ENCODE measurements at regions not wholly inside any gene's neighbourhood (a gene's known extent, or its start where the extent isn't known, plus 50 kb on each side); places are given as distances from the start of the nearest gene placed in this dataset.

DNA sequence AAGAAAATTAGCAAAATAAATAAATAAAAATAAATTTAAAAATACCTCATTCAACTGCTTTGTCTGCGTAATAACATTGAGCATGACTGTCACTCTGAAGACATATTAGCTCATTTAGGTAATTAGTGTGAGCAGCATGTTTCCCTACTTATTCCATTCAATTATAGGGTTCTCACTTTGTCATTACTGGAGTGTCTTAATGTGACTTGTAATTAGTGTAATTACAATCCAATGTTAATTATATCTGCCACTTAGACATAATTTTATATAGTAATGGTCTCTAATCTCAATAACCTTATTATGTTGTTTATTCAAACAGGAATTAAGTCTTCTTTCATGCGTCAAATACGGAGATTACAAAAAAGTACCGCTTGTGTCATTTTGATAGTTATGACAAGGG lies 893.9 kb upstream of the ACVR2A start:
- H3K36me3 ChIP-seq (ENCODE audit: control insufficient read depth in 2 of 2, insufficient read depth in 1 of 2, low read length in 2 of 2): no peaks in the 10 kb centered on the region
- TF ChIP-seq MEIS1 (CRISPR knock-in tag; IDR thresholded peaks at IDR 0.05; ENCODE audit: borderline replicate concordance): no peak
- TF ChIP-seq ZNF248 (tag by site-specific recombination; IDR thresholded peaks at IDR 0.05): no peak
- TF ChIP-seq GFI1B (tag by site-specific recombination; IDR thresholded peaks at IDR 0.05): no peak
- TF ChIP-seq ZNF391 (tag by site-specific recombination; IDR thresholded peaks at IDR 0.05; ENCODE audit: borderline replicate concordance, low read depth): no peak
- TF ChIP-seq, protein P1, sequence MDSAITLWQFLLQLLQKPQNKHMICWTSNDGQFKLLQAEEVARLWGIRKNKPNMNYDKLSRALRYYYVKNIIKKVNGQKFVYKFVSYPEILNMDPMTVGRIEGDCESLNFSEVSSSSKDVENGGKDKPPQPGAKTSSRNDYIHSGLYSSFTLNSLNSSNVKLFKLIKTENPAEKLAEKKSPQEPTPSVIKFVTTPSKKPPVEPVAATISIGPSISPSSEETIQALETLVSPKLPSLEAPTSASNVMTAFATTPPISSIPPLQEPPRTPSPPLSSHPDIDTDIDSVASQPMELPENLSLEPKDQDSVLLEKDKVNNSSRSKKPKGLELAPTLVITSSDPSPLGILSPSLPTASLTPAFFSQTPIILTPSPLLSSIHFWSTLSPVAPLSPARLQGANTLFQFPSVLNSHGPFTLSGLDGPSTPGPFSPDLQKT (IDR thresholded peaks at IDR 0.05; ENCODE audit: borderline replicate concordance, low read depth, low read length): no peak
- TF ChIP-seq, protein P2, sequence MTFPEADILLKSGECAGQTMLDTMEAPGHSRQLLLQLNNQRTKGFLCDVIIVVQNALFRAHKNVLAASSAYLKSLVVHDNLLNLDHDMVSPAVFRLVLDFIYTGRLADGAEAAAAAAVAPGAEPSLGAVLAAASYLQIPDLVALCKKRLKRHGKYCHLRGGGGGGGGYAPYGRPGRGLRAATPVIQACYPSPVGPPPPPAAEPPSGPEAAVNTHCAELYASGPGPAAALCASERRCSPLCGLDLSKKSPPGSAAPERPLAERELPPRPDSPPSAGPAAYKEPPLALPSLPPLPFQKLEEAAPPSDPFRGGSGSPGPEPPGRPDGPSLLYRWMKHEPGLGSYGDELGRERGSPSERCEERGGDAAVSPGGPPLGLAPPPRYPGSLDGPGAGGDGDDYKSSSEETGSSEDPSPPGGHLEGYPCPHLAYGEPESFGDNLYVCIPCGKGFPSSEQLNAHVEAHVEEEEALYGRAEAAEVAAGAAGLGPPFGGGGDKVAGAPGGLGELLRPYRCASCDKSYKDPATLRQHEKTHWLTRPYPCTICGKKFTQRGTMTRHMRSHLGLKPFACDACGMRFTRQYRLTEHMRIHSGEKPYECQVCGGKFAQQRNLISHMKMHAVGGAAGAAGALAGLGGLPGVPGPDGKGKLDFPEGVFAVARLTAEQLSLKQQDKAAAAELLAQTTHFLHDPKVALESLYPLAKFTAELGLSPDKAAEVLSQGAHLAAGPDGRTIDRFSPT (tag by site-specific recombination; IDR thresholded peaks at IDR 0.05): no peak
- TF ChIP-seq GLI2 (tag by site-specific recombination; IDR thresholded peaks at IDR 0.05; ENCODE audit: borderline replicate concordance, low read depth): no peak
- no peak for TF ChIP-seq ZNF654 (tag by site-specific recombination; IDR thresholded peaks at IDR 0.05; ENCODE audit: low read depth)
- no peak for TF ChIP-seq OVOL3 (tag by site-specific recombination; IDR thresholded peaks at IDR 0.05)
- no peak for TF ChIP-seq ZNF16 (tag by site-specific recombination; IDR thresholded peaks at IDR 0.05; ENCODE audit: low read depth)
- TF ChIP-seq FEZF1 (tag by site-specific recombination; IDR thresholded peaks at IDR 0.05): no peak
- TF ChIP-seq ZNF350 (tag by site-specific recombination; IDR thresholded peaks at IDR 0.05): no peak
- no peak for TF ChIP-seq GLIS1 (tag by site-specific recombination; IDR thresholded peaks at IDR 0.05)
- TF ChIP-seq, protein P3, sequence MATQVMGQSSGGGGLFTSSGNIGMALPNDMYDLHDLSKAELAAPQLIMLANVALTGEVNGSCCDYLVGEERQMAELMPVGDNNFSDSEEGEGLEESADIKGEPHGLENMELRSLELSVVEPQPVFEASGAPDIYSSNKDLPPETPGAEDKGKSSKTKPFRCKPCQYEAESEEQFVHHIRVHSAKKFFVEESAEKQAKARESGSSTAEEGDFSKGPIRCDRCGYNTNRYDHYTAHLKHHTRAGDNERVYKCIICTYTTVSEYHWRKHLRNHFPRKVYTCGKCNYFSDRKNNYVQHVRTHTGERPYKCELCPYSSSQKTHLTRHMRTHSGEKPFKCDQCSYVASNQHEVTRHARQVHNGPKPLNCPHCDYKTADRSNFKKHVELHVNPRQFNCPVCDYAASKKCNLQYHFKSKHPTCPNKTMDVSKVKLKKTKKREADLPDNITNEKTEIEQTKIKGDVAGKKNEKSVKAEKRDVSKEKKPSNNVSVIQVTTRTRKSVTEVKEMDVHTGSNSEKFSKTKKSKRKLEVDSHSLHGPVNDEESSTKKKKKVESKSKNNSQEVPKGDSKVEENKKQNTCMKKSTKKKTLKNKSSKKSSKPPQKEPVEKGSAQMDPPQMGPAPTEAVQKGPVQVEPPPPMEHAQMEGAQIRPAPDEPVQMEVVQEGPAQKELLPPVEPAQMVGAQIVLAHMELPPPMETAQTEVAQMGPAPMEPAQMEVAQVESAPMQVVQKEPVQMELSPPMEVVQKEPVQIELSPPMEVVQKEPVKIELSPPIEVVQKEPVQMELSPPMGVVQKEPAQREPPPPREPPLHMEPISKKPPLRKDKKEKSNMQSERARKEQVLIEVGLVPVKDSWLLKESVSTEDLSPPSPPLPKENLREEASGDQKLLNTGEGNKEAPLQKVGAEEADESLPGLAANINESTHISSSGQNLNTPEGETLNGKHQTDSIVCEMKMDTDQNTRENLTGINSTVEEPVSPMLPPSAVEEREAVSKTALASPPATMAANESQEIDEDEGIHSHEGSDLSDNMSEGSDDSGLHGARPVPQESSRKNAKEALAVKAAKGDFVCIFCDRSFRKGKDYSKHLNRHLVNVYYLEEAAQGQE (tag by site-specific recombination; IDR thresholded peaks at IDR 0.05): no peak
- no peak for TF ChIP-seq ZNF2 (tag by site-specific recombination; IDR thresholded peaks at IDR 0.05)
- no peak overlapping the region for H3K4me3 ChIP-seq (ENCODE audit: low read depth, low read length)
- ChIA-PET CTCF (no interaction called here), POLR2A (no interaction called here)
- H3K4me1 ChIP-seq (ENCODE audit: control insufficient read depth, insufficient read depth, low read length): no peaks in the 10 kb centered on the region
- H3K27ac ChIP-seq (ENCODE audit: extremely low read depth, low read depth, low read length): no peak overlapping the region
- H3K9me3 ChIP-seq (ENCODE audit: control insufficient read depth, insufficient read depth, low read depth, low read length): no peaks in the 10 kb centered on the region

DNA sequence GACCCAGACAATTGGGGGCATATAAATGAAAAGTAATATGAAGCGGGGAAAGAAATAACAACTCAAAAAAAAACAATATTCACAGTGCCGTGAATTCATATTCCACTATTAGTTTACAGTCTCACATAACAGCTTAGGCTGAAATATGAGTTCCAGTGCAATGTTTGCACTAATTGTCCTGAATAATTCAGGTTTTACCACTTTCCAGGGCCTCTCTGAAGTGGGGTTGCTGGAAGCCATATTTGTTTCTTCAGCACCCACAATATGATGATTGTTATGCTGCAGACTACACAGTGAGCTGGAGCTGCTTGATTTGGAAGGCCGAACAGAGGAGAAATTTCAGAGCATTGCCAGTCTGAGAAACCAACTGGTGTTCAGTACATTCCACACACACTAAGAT lies 894.5 kb upstream of the ACVR2A start:
- ChIA-PET CTCF (no interaction called here), POLR2A (no interaction called here)
- H3K27ac ChIP-seq (ENCODE audit: extremely low read depth, low read depth, low read length): no peak overlapping the region
- no peaks in the 10 kb centered on the region for H3K36me3 ChIP-seq (ENCODE audit: control insufficient read depth in 2 of 2, insufficient read depth in 1 of 2, low read length in 2 of 2)
- no peak overlapping the region for H3K4me3 ChIP-seq (ENCODE audit: low read depth, low read length)
- no peak for TF ChIP-seq ZNF239 (tag by site-specific recombination; IDR thresholded peaks at IDR 0.05)
- TF ChIP-seq ZNF132 (tag by site-specific recombination; IDR thresholded peaks at IDR 0.05; ENCODE audit: borderline replicate concordance): no peak
- TF ChIP-seq ZNF174 (tag by site-specific recombination; IDR thresholded peaks at IDR 0.05): no peak
- no peaks in the 10 kb centered on the region for H3K9me3 ChIP-seq (ENCODE audit: control insufficient read depth, insufficient read depth, low read depth, low read length)
- no peaks in the 10 kb centered on the region for H3K4me1 ChIP-seq (ENCODE audit: control insufficient read depth, insufficient read depth, low read length)

Data from HEK293 (cell line).